Ovary (tissue), 7 donors: ENCODE measurements at regions not wholly inside any gene's neighbourhood (a gene's known extent, or its start where the extent isn't known, plus 50 kb on each side); places are given as distances from the start of the nearest gene placed in this dataset.

Experiments used
- DNase-seq, 5 donors: peaks; one replicate each; pipeline ENCODE4 v3.0.0-alpha.2; 2019 to 2020
- H3K27ac ChIP-seq, 2 donors: fragments of 200-600 bp; one replicate each; pipeline versions ENCODE4 v1.5.1 to v1.8.0; 2019 to 2022
- H3K27me3 ChIP-seq: fragments of 200-600 bp; one replicate; pipeline ENCODE4 v1.8.0; 2022
- H3K36me3 ChIP-seq: fragments of 200-600 bp; sonication (generic); one replicate; pipeline ENCODE4 v1.5.1; 2019
- H3K4me1 ChIP-seq: one replicate; pipeline ENCODE4 v1.8.1; 2013; ENCODE audit warnings: mild to moderate bottlenecking, moderate library complexity; ENCODE audit not compliant: insufficient read depth
- H3K4me3 ChIP-seq: fragments of 200-600 bp; sonication (generic); one replicate; pipeline ENCODE4 v1.5.1; 2017
- H3K9me3 ChIP-seq, 2 donors: fragments of 200-600 bp in 1 of 2; sonication (generic) in 1 of 2; one replicate each; pipeline versions ENCODE4 v1.5.1 to v1.8.1; 2013 to 2019; ENCODE audit warnings: mild to moderate bottlenecking in 1 of 2, moderate library complexity in 1 of 2
- CTCF ChIP-seq, 3 donors: fragments of 450-650 bp in 2 of 3; fragments of 200-600 bp in 1 of 3; IDR thresholded peaks; one replicate each; pipeline versions ENCODE4 v1.5.1 to v1.8.0; 2016 to 2022; ENCODE audit warnings: antibody characterized with exemption in 3 of 3, mild to moderate bottlenecking in 1 of 3
- EP300 ChIP-seq: sonication (generic); formaldehyde crosslinking; IDR thresholded peaks from one replicate; pipeline ENCODE4 v1.6.1; 2017; ENCODE audit warnings: antibody characterized with exemption
- POLR2A ChIP-seq: fragments of 450-650 bp; IDR thresholded peaks from one replicate; pipeline ENCODE4 v1.6.1; 2017; ENCODE audit warnings: antibody characterized with exemption, mild to moderate bottlenecking, moderate library complexity
- WGBS, 3 donors: extraction: QIAGEN DNeasy Blood & Tissue Kit in 1 of 3; methylation state at CpG; one replicate each; pipeline versions ENCODE4 v1.1.5 to v1.1.7; 2013 to 2017; 5-methylcytosine and 5-hydroxymethylcytosine counted together
- intact Hi-C, 4 donors: fragments of 100-400 bp; cut with DNase I; formaldehyde crosslinking; loops; one replicate each; pipeline versions ENCODE4 v1.11.0 to v1.15.1; 2022 to 2023
- donor health status: DM: no; HTN: no; CAD: no; lungs with moderate emphysema.
- donor health status: DM: no; HTN: no; CAD: no.
- donor health status: Bipolar disorder and iron deficiency.
- donor health status: DM: no; HTN: no; CAD: no.
- donor health status: DM: yes; HTN: yes; CAD: no.

GRCh38 chr3:29168081-29168480 lies 112.8 kb upstream of the RBMS3 start:
- peaks cover 4% of the 10 kb centered on the region for H3K4me1 ChIP-seq
- 37 to 57% (median 53%) methylated on average over 2 of the region's 2 CpGs for WGBS, 3 donors
- no peak overlapping the region for H3K4me3 ChIP-seq
- H3K9me3 ChIP-seq = no peaks in the 10 kb centered on the region
- no peak overlapping the region for H3K27ac ChIP-seq
- no peak for DNase-seq
- no peaks in the 10 kb centered on the region for H3K27me3 ChIP-seq
- TF ChIP-seq CTCF (IDR thresholded peaks at IDR 0.05) = no peak
- TF ChIP-seq EP300 = no peak
- TF ChIP-seq POLR2A = no peak
- H3K36me3 ChIP-seq = no peaks in the 10 kb centered on the region
- intact Hi-C loops = no loop called here

GRCh38 chr3:29168696-29169095 lies 112.2 kb upstream of the RBMS3 start:
- DNase-seq = no peak
- peaks cover 4% of the 10 kb centered on the region for H3K4me1 ChIP-seq
- H3K27ac ChIP-seq = no peak overlapping the region
- H3K9me3 ChIP-seq = no peaks in the 10 kb centered on the region
- no peaks in the 10 kb centered on the region for H3K27me3 ChIP-seq
- no peak for TF ChIP-seq POLR2A
- TF ChIP-seq CTCF (IDR thresholded peaks at IDR 0.05) = no peak
- no peak for TF ChIP-seq EP300
- 72 to 74% (median 73%) methylated on average over 1 of the region's 1 CpG for WGBS, 3 donors
- no peak overlapping the region for H3K4me3 ChIP-seq
- intact Hi-C loops = no loop called here
- H3K36me3 ChIP-seq = no peaks in the 10 kb centered on the region

GRCh38 chr3:29169451-29169850 lies 111.4 kb upstream of the RBMS3 start:
- intact Hi-C loops = no loop called here
- TF ChIP-seq POLR2A = no peak
- no peak for TF ChIP-seq EP300
- TF ChIP-seq CTCF (IDR thresholded peaks at IDR 0.05) = no peak
- Histone ChIP-seq H3K4me1 (peaks cover 4% of the 10 kb centered on the region), H3K36me3 (no peaks in the 10 kb centered on the region), H3K9me3 (no peaks in the 10 kb centered on the region), H3K27me3 (no peaks in the 10 kb centered on the region), H3K4me3 (no peak overlapping the region), H3K27ac (no peak overlapping the region)
- WGBS, 3 donors = 63 to 77% (median 73%) methylated on average over 3 of the region's 3 CpGs
- DNase-seq = no peak

GRCh38 chr3:29171043-29171990 lies 109.6 kb upstream of the RBMS3 start:
- H3K36me3 ChIP-seq = no peaks in the 10 kb centered on the region
- WGBS, 3 donors = 26 to 42% (median 34%) methylated on average over 6 of the region's 6 CpGs
- H3K4me3 ChIP-seq = no peak overlapping the region
- intact Hi-C loops = no loop called here
- no peak overlapping the region for H3K27ac ChIP-seq
- peaks cover 4% of the 10 kb centered on the region for H3K4me1 ChIP-seq
- H3K27me3 ChIP-seq = no peaks in the 10 kb centered on the region
- TF ChIP-seq CTCF (IDR thresholded peaks at IDR 0.05) (no peak), POLR2A (no peak), EP300 (no peak)
- DNase-seq = peak in 1 of 5 donors; percentile 9
- H3K9me3 ChIP-seq = no peaks in the 10 kb centered on the region
